GM20000 (cell line): ENCODE measurements at regions not wholly inside any gene's neighbourhood (a gene's known extent, or its start where the extent isn't known, plus 50 kb on each side); places are given as distances from the start of the nearest gene placed in this dataset.
"Not testable (repeated sequence)": the region's sequence is repeated elsewhere in the genome, so short reads cannot be mapped to it uniquely, and the experiment has no call there.

Source experiments
- DNase-seq: peaks from one replicate; pipeline ENCODE4 v3.0.0; 2012; ENCODE audit warnings: low spot score
- TF ChIP-seq, protein P1 (sequence below): IDR thresholded peaks from 2 replicates; pipeline ENCODE4 v1.5.1; 2012; ENCODE audit warnings: mild to moderate bottlenecking, control low read depth; ENCODE audit errors: extremely low read depth, missing control alignments

DNA sequence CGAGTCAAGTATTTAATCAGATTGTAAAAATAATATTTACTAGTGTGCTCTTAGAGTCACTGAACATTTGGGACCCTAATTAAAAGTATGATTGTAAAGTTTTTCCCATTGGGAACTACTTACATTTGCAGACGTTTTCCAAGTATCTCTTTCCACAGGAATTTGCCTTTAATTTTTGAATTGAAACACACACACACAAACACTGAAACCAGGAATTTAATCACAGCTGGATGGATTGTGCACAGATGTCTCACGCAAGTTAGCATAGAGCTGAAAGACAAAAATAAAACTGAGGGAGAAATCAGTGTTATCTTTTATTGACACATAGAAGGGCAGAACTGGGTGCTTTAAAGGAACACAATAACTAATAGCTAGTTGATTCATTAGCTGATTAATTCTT lies 230.7 kb downstream of the RND3 start:
- no peak for DNase-seq
- TF ChIP-seq, protein P1, sequence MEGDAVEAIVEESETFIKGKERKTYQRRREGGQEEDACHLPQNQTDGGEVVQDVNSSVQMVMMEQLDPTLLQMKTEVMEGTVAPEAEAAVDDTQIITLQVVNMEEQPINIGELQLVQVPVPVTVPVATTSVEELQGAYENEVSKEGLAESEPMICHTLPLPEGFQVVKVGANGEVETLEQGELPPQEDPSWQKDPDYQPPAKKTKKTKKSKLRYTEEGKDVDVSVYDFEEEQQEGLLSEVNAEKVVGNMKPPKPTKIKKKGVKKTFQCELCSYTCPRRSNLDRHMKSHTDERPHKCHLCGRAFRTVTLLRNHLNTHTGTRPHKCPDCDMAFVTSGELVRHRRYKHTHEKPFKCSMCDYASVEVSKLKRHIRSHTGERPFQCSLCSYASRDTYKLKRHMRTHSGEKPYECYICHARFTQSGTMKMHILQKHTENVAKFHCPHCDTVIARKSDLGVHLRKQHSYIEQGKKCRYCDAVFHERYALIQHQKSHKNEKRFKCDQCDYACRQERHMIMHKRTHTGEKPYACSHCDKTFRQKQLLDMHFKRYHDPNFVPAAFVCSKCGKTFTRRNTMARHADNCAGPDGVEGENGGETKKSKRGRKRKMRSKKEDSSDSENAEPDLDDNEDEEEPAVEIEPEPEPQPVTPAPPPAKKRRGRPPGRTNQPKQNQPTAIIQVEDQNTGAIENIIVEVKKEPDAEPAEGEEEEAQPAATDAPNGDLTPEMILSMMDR, result no peak

DNA sequence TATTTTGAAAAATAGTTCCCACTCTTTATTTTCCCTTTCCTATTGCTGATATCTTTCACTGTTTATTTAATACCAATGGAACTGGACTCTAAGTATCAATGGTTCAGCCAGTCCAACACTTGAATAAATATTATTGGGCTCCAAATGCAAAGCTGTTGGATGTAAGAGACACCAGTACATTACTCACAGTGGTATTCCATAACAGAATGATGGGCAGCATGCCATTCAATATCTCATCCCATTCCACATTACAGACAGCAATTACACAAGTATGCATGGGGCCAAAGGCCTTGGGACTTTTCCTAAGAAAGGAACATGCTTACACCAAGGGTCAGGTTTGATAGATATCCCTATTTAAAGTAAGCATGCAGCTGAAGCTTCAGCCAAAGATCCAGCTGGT lies 231.9 kb downstream of the RND3 start:
- DNase-seq, result no peak

DNA sequence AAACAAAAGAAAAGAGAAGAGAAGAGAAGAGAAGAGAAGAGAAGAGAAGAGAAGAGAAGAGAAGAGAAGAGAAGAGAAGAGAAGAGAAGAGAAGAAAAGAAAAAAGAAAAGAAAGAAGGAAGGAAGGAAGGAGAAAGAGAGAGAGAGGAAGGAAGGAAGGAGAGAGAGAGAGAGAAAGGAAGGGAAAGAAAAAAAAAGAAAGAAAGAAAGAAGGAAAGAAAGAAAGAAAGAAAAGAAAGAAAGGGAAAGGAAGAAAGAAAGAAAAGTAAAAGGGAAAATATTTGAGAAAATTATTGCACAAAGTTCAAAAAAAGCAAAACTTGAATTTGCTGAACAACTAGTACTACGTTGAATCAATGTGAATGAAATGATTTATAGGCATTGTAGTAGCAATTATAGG lies 237.7 kb downstream of the RND3 start:
- DNase-seq, result not testable (repeated sequence)

More for the DNA sequence above, 231.9 kb downstream of the RND3 start:
- TF ChIP-seq, protein P1, result no peak

DNA sequence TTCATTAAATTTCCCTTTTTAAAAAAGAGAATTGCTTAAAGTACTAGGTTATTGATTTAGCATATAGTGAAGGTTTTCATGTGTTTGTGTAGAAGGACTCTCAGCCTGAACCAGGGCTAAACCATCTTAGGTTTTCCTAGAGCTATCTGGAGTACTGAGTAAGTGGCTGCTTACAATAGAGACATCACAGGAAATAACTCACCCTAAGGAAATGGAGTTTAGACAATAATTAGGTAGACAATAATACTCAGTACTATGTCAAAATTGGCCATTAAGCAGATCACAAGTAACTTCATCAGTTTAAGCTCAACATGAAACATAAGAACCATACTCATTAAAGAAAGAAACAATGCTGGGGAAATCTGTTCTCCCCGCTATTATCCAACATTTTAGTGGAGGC lies 240.0 kb downstream of the RND3 start:
- TF ChIP-seq, protein P1, result no peak
- DNase-seq, result no peak

DNA sequence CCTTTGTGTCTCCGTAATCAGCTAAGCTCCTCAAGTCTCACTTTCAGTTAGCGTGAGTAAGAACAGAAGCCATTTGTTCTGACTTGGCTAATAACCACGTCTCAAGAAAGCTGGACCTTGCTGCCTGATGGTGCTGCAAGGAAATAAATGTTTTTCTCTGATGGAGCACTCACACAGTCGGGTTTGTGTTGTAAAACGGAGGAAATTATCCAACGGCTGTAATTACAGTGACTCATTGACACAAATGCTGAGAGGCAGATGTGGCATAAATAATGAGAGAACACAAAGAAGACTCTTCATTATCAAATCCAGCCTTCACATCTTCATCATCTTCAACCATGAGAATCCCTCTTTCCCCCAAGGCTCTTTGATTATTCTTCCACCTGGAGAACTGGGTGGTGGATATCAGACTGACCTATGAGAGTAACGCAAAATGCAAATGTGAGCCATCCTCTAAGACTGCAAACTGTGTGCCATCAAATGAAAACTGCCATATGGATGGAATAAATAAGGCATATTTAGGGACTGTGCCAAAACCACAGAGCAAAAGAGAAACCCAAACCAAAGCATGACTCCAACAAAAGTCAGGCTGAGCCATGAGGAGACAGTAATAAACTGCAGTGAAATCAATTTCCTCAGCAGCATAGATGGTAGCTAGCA lies 252.6 kb downstream of the RND3 start:
- TF ChIP-seq, protein P1, result no peak
- no peak for DNase-seq

DNA sequence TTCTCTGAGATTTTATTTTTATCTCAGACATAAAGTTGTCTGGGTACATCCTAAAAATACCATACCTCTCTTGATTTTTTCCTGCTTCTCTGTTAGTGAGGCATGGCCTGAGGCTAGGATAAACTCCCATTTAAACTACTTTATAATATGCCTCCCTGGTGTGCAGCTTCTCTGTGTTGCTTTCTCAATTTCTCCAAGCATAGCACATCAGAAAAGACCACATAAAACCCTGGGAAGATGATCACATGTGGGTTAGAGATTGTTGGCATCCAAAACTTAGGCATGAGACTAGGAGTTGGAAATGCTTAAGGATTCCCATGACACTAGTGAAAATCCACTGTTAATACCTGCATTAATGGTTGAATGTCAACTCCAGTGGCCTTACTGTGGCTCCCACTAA lies 254.6 kb downstream of the RND3 start:
- no peak for DNase-seq
- TF ChIP-seq, protein P1, result no peak

DNA sequence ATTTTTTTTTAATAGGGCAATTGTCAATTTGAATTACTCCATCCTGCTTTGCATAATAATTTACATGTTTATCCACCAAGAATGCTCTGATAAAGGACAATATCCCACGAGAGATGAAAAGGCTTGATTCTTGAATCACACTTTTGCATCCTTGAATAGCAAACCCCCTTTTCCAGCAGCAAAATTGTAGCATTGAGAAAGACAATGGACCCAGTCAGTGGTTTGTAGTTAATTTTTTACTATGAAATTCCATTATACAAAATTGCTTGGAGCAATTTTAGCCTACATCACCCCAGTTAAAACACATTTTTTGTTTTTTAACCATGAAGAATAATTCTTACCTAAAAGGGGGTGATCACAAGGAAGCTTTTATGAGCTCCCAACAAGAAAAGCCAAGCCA lies 255.1 kb downstream of the RND3 start:
- TF ChIP-seq, protein P1, result no peak
- no peak for DNase-seq

DNA sequence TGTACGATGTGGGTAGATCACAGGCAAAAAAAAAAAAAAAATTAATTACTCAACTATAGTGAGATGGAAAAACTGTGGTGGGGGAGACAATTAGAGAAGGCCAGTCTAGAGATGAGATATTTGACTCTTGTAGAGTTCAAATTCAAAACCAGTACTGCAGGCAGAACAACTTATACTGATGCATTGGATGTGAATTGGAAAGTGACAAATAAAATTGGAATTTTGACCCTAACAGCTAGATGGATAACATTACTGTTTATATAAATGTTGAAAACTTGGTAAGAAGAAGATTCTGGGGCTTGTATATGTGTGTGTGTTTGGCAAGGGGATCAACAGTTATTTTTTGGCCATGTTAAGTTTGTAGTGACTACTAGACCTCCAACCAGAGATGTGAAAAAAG lies 256.9 kb downstream of the RND3 start:
- TF ChIP-seq, protein P1, result no peak
- no peak for DNase-seq
